Osteoblast (primary cell): ENCODE measurements at regions not wholly inside any gene's neighbourhood (a gene's known extent, or its start where the extent isn't known, plus 50 kb on each side); places are given as distances from the start of the nearest gene placed in this dataset.

Source experiments
- DNase-seq: peaks from one replicate; pipeline ENCODE4 v3.0.0; 2011; ENCODE audit warnings: low spot score, mixed read lengths; ENCODE audit not compliant: insufficient read length; ENCODE audit errors: missing footprints
- H2AFZ ChIP-seq: 2 replicates; pipeline ENCODE4 v1.6.0; 2011; ENCODE audit warnings: mild to moderate bottlenecking, low read length
- H3K27ac ChIP-seq: 2 replicates; pipeline ENCODE4 v1.5.1; 2011; ENCODE audit warnings: mild to moderate bottlenecking, low read depth, low read length, moderate library complexity
- H3K27me3 ChIP-seq: 2 replicates; pipeline ENCODE4 v1.6.0; 2012; ENCODE audit warnings: mild to moderate bottlenecking, control low read depth, inconsistent platforms, low read length, moderate library complexity; ENCODE audit not compliant: insufficient read depth
- H3K36me3 ChIP-seq: 2 replicates; pipeline ENCODE4 v1.5.1; 2011; ENCODE audit warnings: mild to moderate bottlenecking, low read length, control low read depth, moderate library complexity; ENCODE audit not compliant: insufficient read depth
- H3K4me1 ChIP-seq: 2 replicates; pipeline ENCODE4 v1.5.1; 2011; ENCODE audit warnings: mild to moderate bottlenecking, low read length, control low read depth, moderate library complexity; ENCODE audit not compliant: insufficient read depth
- H3K4me2 ChIP-seq: 2 replicates; pipeline ENCODE4 v1.6.0; 2011; ENCODE audit warnings: mild to moderate bottlenecking, low read length; ENCODE audit not compliant: insufficient read depth
- H3K4me3 ChIP-seq: fragments of 200-600 bp; sonication (generic); 3 replicates; pipeline ENCODE4 v1.5.1; 2012; ENCODE audit warnings: mild to moderate bottlenecking, low read length, inconsistent platforms; ENCODE audit not compliant: insufficient read depth
- H3K79me2 ChIP-seq: 2 replicates; pipeline ENCODE4 v1.6.0; 2012; ENCODE audit warnings: mild to moderate bottlenecking, low read length, control low read depth, inconsistent platforms; ENCODE audit not compliant: insufficient read depth
- H3K9me3 ChIP-seq: 2 replicates; pipeline ENCODE4 v1.5.1; 2011; ENCODE audit warnings: low read depth, low read length, control low read depth
- H4K20me1 ChIP-seq: 2 replicates; pipeline ENCODE4 v1.6.0; 2012; ENCODE audit warnings: mild to moderate bottlenecking, low read length, control low read depth; ENCODE audit not compliant: insufficient read depth
- CTCF ChIP-seq: IDR thresholded peaks from 2 replicates; pipeline ENCODE4 v1.5.1; 2011; ENCODE audit warnings: mild to moderate bottlenecking, low read depth, low read length, moderate library complexity; ENCODE audit errors: extremely low read depth

GRCh38 chr14:71374989-71375388 lies 467.7 kb downstream of the PCNX1 start:
- Histone ChIP-seq H3K36me3 (no peaks in the 10 kb centered on the region), H2AFZ (no peak overlapping the region), H4K20me1 (no peaks in the 10 kb centered on the region), H3K4me2 (no peak overlapping the region), H3K79me2 (peaks cover 90% of the 10 kb centered on the region), H3K4me1 (peaks cover 34% of the 10 kb centered on the region), H3K4me3 (no peak overlapping the region), H3K27ac (no peak overlapping the region), H3K9me3 (no peaks in the 10 kb centered on the region), H3K27me3 (no peaks in the 10 kb centered on the region)
- no peak for DNase-seq
- TF ChIP-seq CTCF = no peak

GRCh38 chr14:71377099-71377498 lies 469.8 kb downstream of the PCNX1 start:
- Histone ChIP-seq H2AFZ (no peak overlapping the region), H3K27ac (no peak overlapping the region), H3K9me3 (no peaks in the 10 kb centered on the region), H3K4me3 (no peak overlapping the region), H3K27me3 (no peaks in the 10 kb centered on the region), H3K4me2 (no peak overlapping the region), H3K79me2 (peaks cover 94% of the 10 kb centered on the region), H3K4me1 (peaks cover 32% of the 10 kb centered on the region), H3K36me3 (no peaks in the 10 kb centered on the region), H4K20me1 (no peaks in the 10 kb centered on the region)
- DNase-seq = no peak
- TF ChIP-seq CTCF = no peak

- Histone ChIP-seq H3K4me3 (no peak overlapping the region), H3K27me3 (no peaks in the 10 kb centered on the region), H3K36me3 (peaks cover 9% of the 10 kb centered on the region), H3K27ac (peak overlapping the region; percentile 6), H3K4me1 (peaks cover 11% of the 10 kb centered on the region), H4K20me1 (no peaks in the 10 kb centered on the region), H3K4me2 (no peak overlapping the region), H2AFZ (no peak overlapping the region), H3K79me2 (peaks cover 98% of the 10 kb centered on the region), H3K9me3 (no peaks in the 10 kb centered on the region)
- DNase-seq = no peak
- TF ChIP-seq CTCF = no peak
Measured at GRCh38 chr14:71380271-71380670, 473.0 kb downstream of the PCNX1 start.

GRCh38 chr14:71381814-71382213 lies 474.6 kb downstream of the PCNX1 start:
- Histone ChIP-seq H4K20me1 (no peaks in the 10 kb centered on the region), H3K4me1 (peaks cover 11% of the 10 kb centered on the region), H3K27ac (no peak overlapping the region), H3K27me3 (no peaks in the 10 kb centered on the region), H3K4me3 (no peak overlapping the region), H3K4me2 (no peak overlapping the region), H3K36me3 (peaks cover 9% of the 10 kb centered on the region), H2AFZ (no peak overlapping the region), H3K79me2 (peaks cover 96% of the 10 kb centered on the region), H3K9me3 (no peaks in the 10 kb centered on the region)
- no peak for DNase-seq
- TF ChIP-seq CTCF = no peak
